ENCODE measurements at regions not wholly inside any gene's neighbourhood (a gene's known extent, or its start where the extent isn't known, plus 50 kb on each side); places are given as distances from the start of the nearest gene placed in this dataset.

DNA sequence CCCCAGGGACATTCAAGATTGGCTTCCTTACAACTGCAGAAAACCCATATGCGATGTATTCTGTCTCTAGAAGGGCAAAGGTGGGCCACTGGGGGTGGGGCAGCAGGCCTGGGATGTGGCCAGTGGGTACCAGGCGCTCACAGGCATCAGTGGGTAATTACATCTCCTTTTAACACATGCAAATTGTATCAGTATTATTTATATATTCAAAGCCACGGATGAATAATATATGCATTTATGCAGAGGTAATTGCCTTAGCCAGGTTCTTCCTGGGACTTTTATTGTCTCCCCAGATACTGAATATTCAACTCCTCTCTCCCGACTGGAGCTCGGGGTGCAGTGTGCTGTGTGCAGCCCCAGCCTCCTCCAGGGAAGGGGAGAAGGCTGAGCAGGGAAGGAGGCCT is 109.4 kb upstream of the MVB12B start:
- in situ Hi-C loops (cut with MboI; ENCODE audit: low sequenced_read_pairs, unreplicated experiment): no loop called here
- TF ChIP-seq, protein P1, sequence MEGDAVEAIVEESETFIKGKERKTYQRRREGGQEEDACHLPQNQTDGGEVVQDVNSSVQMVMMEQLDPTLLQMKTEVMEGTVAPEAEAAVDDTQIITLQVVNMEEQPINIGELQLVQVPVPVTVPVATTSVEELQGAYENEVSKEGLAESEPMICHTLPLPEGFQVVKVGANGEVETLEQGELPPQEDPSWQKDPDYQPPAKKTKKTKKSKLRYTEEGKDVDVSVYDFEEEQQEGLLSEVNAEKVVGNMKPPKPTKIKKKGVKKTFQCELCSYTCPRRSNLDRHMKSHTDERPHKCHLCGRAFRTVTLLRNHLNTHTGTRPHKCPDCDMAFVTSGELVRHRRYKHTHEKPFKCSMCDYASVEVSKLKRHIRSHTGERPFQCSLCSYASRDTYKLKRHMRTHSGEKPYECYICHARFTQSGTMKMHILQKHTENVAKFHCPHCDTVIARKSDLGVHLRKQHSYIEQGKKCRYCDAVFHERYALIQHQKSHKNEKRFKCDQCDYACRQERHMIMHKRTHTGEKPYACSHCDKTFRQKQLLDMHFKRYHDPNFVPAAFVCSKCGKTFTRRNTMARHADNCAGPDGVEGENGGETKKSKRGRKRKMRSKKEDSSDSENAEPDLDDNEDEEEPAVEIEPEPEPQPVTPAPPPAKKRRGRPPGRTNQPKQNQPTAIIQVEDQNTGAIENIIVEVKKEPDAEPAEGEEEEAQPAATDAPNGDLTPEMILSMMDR (IDR thresholded peaks at IDR 0.05; ENCODE audit: borderline replicate concordance, control extremely low read depth, extremely low read depth, insufficient read depth, missing control alignments): no peak

DNA sequence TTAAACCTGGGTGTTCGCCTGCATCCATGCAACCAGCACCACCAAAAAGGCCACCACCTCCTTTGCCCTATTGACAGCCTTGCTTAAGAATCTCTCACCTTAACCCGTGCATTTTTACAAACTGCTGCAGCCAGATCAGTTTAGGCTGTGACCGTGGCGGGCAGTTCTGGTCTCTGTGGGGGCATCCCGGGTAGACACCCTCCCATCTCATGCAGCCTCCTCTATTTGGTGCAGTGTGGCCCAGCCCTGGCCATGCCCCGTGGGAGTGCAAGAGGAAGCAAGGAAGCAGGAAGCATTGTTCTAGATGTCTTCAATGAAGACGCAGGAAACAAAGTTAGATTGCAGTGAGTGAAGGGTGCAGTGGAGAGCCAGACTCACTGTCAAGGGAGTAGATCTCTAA is 108.8 kb upstream of the MVB12B start:
- TF ChIP-seq, protein P1 (IDR thresholded peaks at IDR 0.05; ENCODE audit: borderline replicate concordance, control extremely low read depth, extremely low read depth, insufficient read depth, missing control alignments): no peak
- in situ Hi-C loops (cut with MboI; ENCODE audit: low sequenced_read_pairs, unreplicated experiment): no loop called here
- DNase-seq (ENCODE audit: low spot score): no peak

More for the DNA sequence above, 109.4 kb upstream of the MVB12B start:
- no peak for DNase-seq (ENCODE audit: low spot score)

DNA sequence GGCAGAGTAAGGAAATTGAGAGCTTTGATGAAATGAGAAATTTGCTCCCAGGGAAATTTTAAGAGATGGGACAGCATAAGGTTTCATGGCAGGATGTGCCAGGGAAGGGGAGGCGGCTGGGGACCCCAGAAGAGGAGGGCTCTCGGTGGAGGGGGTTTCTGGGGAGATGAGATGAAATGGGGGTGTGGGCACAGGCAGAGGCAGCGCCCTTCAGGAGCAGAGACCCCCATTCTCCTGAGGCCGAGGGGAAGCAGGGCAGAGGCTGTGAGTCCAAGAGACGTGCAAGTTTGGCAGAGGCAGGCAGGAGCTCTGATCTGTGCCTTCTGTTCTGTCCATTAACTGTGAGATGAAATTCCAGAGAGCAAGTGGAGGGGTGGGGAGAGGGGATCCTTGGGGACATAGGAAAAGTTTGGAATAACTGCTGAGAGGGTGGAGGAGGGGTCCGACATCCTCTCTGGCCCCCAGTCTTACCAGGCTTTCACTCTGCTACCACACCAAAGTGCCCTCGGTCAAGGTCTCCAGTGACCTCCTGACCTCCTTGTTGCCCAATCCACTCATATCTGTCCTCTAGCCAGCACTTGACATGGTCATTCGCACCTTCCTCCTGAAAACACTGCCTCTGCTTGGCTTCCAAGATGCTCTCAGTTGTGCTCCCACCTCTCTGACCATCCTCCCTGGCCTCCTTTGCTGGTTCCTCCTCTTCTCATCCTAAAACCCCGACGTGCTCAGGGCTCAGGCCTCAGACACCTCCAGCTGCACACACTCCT is 108.1 kb upstream of the MVB12B start:
- no peak for DNase-seq (ENCODE audit: low spot score)
- TF ChIP-seq, protein P1 (IDR thresholded peaks at IDR 0.05; ENCODE audit: borderline replicate concordance, control extremely low read depth, extremely low read depth, insufficient read depth, missing control alignments): no peak
- in situ Hi-C loops (cut with MboI; ENCODE audit: low sequenced_read_pairs, unreplicated experiment): no loop called here

DNA sequence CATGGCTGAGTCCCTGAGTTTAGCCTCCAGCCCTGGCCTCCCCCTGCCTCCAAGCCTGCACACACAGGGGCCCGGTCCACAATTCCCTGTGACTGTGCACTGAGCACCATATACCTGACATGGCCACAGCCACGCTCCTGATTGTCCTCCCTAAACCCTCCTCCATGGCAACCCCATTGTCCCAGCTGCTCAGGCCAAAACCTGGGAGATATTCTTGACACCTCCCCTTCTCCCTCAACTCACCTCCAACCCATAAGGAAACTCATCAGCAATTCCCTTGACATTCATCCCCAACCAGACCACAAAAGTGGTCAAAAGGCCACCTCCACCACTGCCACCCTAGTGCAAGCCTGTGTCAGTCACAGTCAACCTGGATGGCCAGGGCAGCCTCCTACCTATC is 107.5 kb upstream of the MVB12B start:
- in situ Hi-C loops (cut with MboI; ENCODE audit: low sequenced_read_pairs, unreplicated experiment): no loop called here
- no peak for DNase-seq (ENCODE audit: low spot score)
- TF ChIP-seq, protein P1 (IDR thresholded peaks at IDR 0.05; ENCODE audit: borderline replicate concordance, control extremely low read depth, extremely low read depth, insufficient read depth, missing control alignments): no peak

DNA sequence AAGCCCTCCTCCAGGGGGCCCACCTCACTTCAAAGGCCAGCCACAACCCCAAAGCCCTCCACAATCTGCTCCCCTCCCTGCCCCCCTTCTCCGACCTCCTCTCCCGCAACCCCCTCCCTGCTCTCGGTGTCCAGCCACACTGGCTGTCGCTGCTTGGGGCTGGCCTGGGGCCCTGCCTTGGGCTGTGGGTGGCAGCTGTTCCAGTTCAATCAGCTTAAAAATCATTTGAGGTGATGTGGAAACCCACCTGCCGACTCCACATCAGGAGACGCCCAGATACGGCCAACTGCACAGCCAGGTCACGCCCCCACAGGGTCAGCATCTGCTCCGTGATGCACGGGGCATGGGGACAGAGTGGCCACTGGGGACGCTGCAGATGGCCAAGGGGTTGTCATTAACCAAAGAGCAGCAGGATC is 107.0 kb upstream of the MVB12B start:
- TF ChIP-seq, protein P1 (IDR thresholded peaks at IDR 0.05; ENCODE audit: borderline replicate concordance, control extremely low read depth, extremely low read depth, insufficient read depth, missing control alignments): no peak
- in situ Hi-C loops (cut with MboI; ENCODE audit: low sequenced_read_pairs, unreplicated experiment): no loop called here
- no peak for DNase-seq (ENCODE audit: low spot score)

DNA sequence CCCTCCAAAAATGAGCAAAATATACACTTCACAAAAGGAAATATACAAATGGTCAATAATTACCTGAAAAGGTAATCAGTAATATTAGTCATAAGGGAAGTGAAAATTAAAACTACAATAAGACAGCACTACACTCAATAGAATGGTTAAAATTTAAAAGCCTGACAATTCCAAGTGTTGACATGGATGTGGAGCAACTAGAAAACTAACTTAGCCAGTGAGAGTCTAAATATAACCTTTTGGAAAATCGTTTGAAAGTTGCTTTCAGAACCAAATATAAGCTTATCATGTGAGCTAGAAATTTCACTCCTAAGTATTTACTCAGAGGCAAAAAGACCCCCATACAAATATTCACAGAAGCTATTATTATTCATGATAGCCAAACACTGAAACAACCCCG is 105.1 kb upstream of the MVB12B start:
- in situ Hi-C loops (cut with MboI; ENCODE audit: low sequenced_read_pairs, unreplicated experiment): no loop called here
- TF ChIP-seq, protein P1 (IDR thresholded peaks at IDR 0.05; ENCODE audit: borderline replicate concordance, control extremely low read depth, extremely low read depth, insufficient read depth, missing control alignments): no peak

More for the DNA sequence above, 105.1 kb upstream of the MVB12B start:
- no peak for DNase-seq (ENCODE audit: low spot score)

All from GM13976 (cell line).